K562 (cell line): ENCODE measurements at regions not wholly inside any gene's neighbourhood (a gene's known extent, or its start where the extent isn't known, plus 50 kb on each side); places are given as distances from the start of the nearest gene placed in this dataset.

ENCODE experiments used
- ATAC-seq: fragments of 200-7000 bp; cut with Tn5 transposase; 3 replicates; pipeline ENCODE4 v1.9.1; 2020; ENCODE audit warnings: moderate library complexity
- BruUV-seq: library from RNA; stranded (reverse); fragments of 400-500 nt; replicated peaks from 2 replicates; lab custom pipeline; 2021; lab: Mats Ljungman, UMichigan
- CTCF ChIA-PET: fragments of 300-600 bp; formaldehyde crosslinking; extraction: SDS; loops from one replicate; lab custom pipeline; 2021; ENCODE audit warnings: low intra/inter-chr PET ratio; lab: Yijun Ruan, JAX
- POLR2A ChIA-PET: fragments of 300-600, 350-650 bp; sonication (Branson Sonifier 250); formaldehyde crosslinking; extraction: SDS; loops from one replicate; lab custom pipeline; 2021; ENCODE audit warnings: antibody characterized with exemption, inconsistent platforms; lab: Yijun Ruan, JAX
- DNase-seq, 4 experiments: peaks; one replicate each; pipeline versions ENCODE4 v3.0.0 to v3.0.0-alpha.2; 2011 to 2018; ENCODE audit warnings: low spot score in 3 of 4, mixed read lengths in 3 of 4; ENCODE audit errors: extremely low read depth in 1 of 4
- FAIRE-seq: peaks from 2 replicates; lab custom pipeline; 2011; peaks lifted over from hg19 to GRCh38; lab: Jason Lieb, UNC
- H2AFZ ChIP-seq: 2 replicates; pipeline ENCODE4 v1.6.0; 2011; ENCODE audit warnings: low read depth, low read length, control low read depth, inconsistent platforms
- H3K27ac ChIP-seq: fragments of 200-600 bp; 3 replicates; pipeline ENCODE4 v1.8.0; 2011; ENCODE audit warnings: low read depth, mild to moderate bottlenecking, control low read depth, inconsistent platforms, low read length, moderate library complexity, mixed read lengths; ENCODE audit errors: extremely low read depth
- H3K27me3 ChIP-seq, 2 experiments: fragments of 300-600 bp in 1 of 2; 2 replicates in 1 of 2; 3 replicates in 1 of 2; pipeline versions ENCODE4 v1.6.0 to v1.8.0; 2011; ENCODE audit warnings: inconsistent platforms in 2 of 2, low read length in 2 of 2, mild to moderate bottlenecking in 1 of 2, mixed read lengths in 1 of 2, moderate library complexity in 1 of 2; ENCODE audit not compliant: control insufficient read depth in 2 of 2, insufficient read depth in 2 of 2
- H3K36me3 ChIP-seq: fragments of 300-600 bp; 3 replicates; pipeline ENCODE4 v1.8.0; 2011; ENCODE audit warnings: mild to moderate bottlenecking, low read length, inconsistent platforms; ENCODE audit not compliant: control insufficient read depth, insufficient read depth
- H3K4me1 ChIP-seq, 2 experiments: fragments of 200-600 bp in 1 of 2; replicated peaks in 1 of 2; 2 replicates in 1 of 2; 3 replicates in 1 of 2; pipeline versions ENCODE4 v1.5.1 to v1.8.0; 2011; ENCODE audit warnings: inconsistent platforms in 2 of 2, low read length in 2 of 2, mild to moderate bottlenecking in 1 of 2, mixed read lengths in 1 of 2, moderate library complexity in 1 of 2; ENCODE audit not compliant: control insufficient read depth in 2 of 2, insufficient read depth in 2 of 2
- H3K4me2 ChIP-seq: 2 replicates; pipeline ENCODE4 v1.6.1; 2011; ENCODE audit warnings: low read length, control low read depth, inconsistent platforms, mixed read lengths; ENCODE audit not compliant: insufficient read depth
- H3K4me3 ChIP-seq: fragments of 200-600 bp; sonication (generic), shearing (Covaris generic); 2 replicates; pipeline ENCODE4 v1.5.1; 2016; ENCODE audit warnings: control low read depth, inconsistent platforms
- H3K79me2 ChIP-seq: fragments of 200-600 bp; 3 replicates; pipeline ENCODE4 v1.8.0; 2011; ENCODE audit warnings: low read length, inconsistent platforms; ENCODE audit not compliant: control insufficient read depth, insufficient read depth
- H3K9ac ChIP-seq, 2 experiments: 2 replicates each; pipeline versions ENCODE4 v1.6.0 to v1.6.1; 2011; ENCODE audit warnings: low read depth in 2 of 2, low read length in 2 of 2, control low read depth in 1 of 2, inconsistent platforms in 1 of 2, mild to moderate bottlenecking in 1 of 2, mixed read lengths in 1 of 2; ENCODE audit not compliant: insufficient read depth in 1 of 2
- H3K9me1 ChIP-seq: one replicate; pipeline ENCODE4 v1.6.0; 2011; ENCODE audit warnings: inconsistent platforms, mild to moderate bottlenecking, low read length, moderate library complexity; ENCODE audit not compliant: control insufficient read depth, insufficient read depth
- H3K9me3 ChIP-seq: replicated peaks from 2 replicates; pipeline ENCODE4 v1.5.1; 2011; ENCODE audit warnings: low read depth, low read length, inconsistent platforms; ENCODE audit not compliant: control insufficient read depth, insufficient read depth
- H4K20me1 ChIP-seq: replicated peaks from 2 replicates; pipeline ENCODE4 v1.6.1; 2011; ENCODE audit warnings: low read length, inconsistent platforms, mixed read lengths; ENCODE audit not compliant: control insufficient read depth, insufficient read depth
- ETS1 ChIP-seq: conservative IDR thresholded peaks from 2 replicates; pipeline ENCODE4 v1.6.1; 2011; ENCODE audit warnings: low read depth, mild to moderate bottlenecking, low read length; ENCODE audit not compliant: control insufficient read depth
- MEF2A ChIP-seq: IDR thresholded peaks from 2 replicates; pipeline ENCODE4 v1.6.1; 2011; ENCODE audit warnings: low read depth, mild to moderate bottlenecking, low read length, moderate library complexity; ENCODE audit not compliant: control insufficient read depth
- PRMT5 ChIP-seq: sonication (generic); formaldehyde crosslinking; IDR thresholded peaks from 2 replicates; pipeline ENCODE4 v1.5.0; 2020; ENCODE audit warnings: missing genetic modification reagents
- REST ChIP-seq, 2 experiments: fragments of 450-650 bp; formaldehyde crosslinking in 1 of 2; IDR thresholded peaks; 2 replicates each; pipeline versions ENCODE4 v1.4.0 to v1.6.1; 2014 to 2020; ENCODE audit warnings: mild to moderate bottlenecking in 2 of 2, borderline replicate concordance in 1 of 2, low read depth in 1 of 2
- ZNF766 ChIP-seq: fragments of 200-800 bp; sonication (Bioruptor generic); conservative IDR thresholded peaks from 2 replicates; pipeline ENCODE4 v1.6.1; 2016; ENCODE audit warnings: missing genetic modification characterization, missing compliant biosample characterization
- WGBS: fragments of 100-300 bp; shearing (Covaris generic); methylation state at CpG from one replicate; pipeline ENCODE4 v1.1.6; 2016; ENCODE audit warnings: low coverage, mixed read lengths; ENCODE audit not compliant: insufficient coverage; ENCODE audit errors: missing lambda C conversion rate; 5-methylcytosine and 5-hydroxymethylcytosine counted together
- in situ Hi-C: fragments of 300-500 bp; cut with MboI; formaldehyde crosslinking; loops from 4 replicates; pipeline ENCODE4 v1.15.0; 2018; ENCODE audit warnings: inconsistent platforms, mixed read lengths
- intact Hi-C: fragments of 100-400 bp; cut with micrococcal nuclease; formaldehyde crosslinking; loops from 2 replicates; pipeline ENCODE4 v1.14.2; 2022
- TF ChIP-seq, protein P1 (sequence below): fragments of 250-450 bp; sonication (Bioruptor Pico); IDR thresholded peaks from 2 replicates; pipeline ENCODE4 v1.8.0; 2021; ENCODE audit warnings: moderate library complexity, mild to moderate bottlenecking, inconsistent platforms
- TF ChIP-seq, protein P2 (sequence below): fragments of 250-450 bp; sonication (Bioruptor Pico); IDR thresholded peaks from 2 replicates; pipeline ENCODE4 v1.4.0; 2020; ENCODE audit warnings: mild to moderate bottlenecking, moderate library complexity, borderline replicate concordance

GRCh38 chr14:43579671-43580070 lies 927.4 kb downstream of the FSCB start:
- Histone ChIP-seq H3K9me3 (no peaks in the 10 kb centered on the region), H3K4me1 (no peaks in the 10 kb centered on the region), H3K36me3 (no peaks in the 10 kb centered on the region), H3K27ac (no peak overlapping the region), H2AFZ (no peak overlapping the region), H3K9me1 (no peaks in the 10 kb centered on the region), H3K9ac (no peak overlapping the region), H3K79me2 (no peaks in the 10 kb centered on the region), H3K4me3 (no peak overlapping the region), H3K4me2 (no peak overlapping the region), H3K27me3 (no peaks in the 10 kb centered on the region), H4K20me1 (no peaks in the 10 kb centered on the region)
- TF ChIP-seq, protein P1, sequence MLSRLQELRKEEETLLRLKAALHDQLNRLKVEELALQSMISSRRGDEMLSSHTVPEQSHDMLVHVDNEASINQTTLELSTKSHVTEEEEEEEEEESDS (CRISPR knock-in tag) = no peak
- TF ChIP-seq, protein P2, sequence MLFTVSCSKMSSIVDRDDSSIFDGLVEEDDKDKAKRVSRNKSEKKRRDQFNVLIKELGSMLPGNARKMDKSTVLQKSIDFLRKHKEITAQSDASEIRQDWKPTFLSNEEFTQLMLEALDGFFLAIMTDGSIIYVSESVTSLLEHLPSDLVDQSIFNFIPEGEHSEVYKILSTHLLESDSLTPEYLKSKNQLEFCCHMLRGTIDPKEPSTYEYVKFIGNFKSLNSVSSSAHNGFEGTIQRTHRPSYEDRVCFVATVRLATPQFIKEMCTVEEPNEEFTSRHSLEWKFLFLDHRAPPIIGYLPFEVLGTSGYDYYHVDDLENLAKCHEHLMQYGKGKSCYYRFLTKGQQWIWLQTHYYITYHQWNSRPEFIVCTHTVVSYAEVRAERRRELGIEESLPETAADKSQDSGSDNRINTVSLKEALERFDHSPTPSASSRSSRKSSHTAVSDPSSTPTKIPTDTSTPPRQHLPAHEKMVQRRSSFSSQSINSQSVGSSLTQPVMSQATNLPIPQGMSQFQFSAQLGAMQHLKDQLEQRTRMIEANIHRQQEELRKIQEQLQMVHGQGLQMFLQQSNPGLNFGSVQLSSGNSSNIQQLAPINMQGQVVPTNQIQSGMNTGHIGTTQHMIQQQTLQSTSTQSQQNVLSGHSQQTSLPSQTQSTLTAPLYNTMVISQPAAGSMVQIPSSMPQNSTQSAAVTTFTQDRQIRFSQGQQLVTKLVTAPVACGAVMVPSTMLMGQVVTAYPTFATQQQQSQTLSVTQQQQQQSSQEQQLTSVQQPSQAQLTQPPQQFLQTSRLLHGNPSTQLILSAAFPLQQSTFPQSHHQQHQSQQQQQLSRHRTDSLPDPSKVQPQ (CRISPR knock-in tag) = no peak
- no peak for TF ChIP-seq PRMT5 (CRISPR knock-in tag)
- TF ChIP-seq MEF2A = no peak
- no peak for TF ChIP-seq ZNF766
- no peak for TF ChIP-seq ETS1
- no peak for TF ChIP-seq REST (IDR thresholded peaks at IDR 0.05; ENCODE audit: borderline replicate concordance)
- TF ChIP-seq REST (CRISPR knock-in tag; IDR thresholded peaks at IDR 0.05; ENCODE audit: low read depth) = no peak
- ATAC-seq = no peak
- in situ Hi-C loops = no loop called here
- ChIA-PET POLR2A (no interaction called here), CTCF (no interaction called here)
- no TSS peak for BruUV-seq
- intact Hi-C loops = no loop called here
- 0% methylated on average over 2 of the region's 2 CpGs for WGBS
- no peak for DNase-seq
- no peak for FAIRE-seq
